ENCODE measurements at regions not wholly inside any gene's neighbourhood (a gene's known extent, or its start where the extent isn't known, plus 50 kb on each side); places are given as distances from the start of the nearest gene placed in this dataset.

DNA sequence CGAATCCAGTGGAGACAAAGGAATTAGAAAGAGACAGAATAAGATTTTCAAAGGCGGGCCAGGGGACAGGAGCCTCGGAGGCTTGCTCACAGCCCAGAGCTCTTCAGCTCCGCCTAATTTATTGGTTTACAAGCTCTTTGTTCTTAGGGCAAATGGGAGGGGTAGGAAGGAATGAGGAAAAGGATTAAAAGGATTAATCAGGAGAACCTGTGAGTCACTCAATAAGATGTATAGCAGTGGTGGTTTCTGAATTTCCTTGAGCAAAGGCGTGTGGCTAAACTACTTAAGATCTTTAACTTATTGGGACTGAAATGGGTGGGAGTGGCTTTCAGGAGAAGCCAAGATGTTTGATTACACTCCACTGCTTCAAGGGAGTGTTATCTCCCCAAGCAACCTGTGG lies 456.0 kb upstream of the SPANXN1 start:
- DNase-seq (ENCODE audit: low read depth, low spot score): no peak

DNA sequence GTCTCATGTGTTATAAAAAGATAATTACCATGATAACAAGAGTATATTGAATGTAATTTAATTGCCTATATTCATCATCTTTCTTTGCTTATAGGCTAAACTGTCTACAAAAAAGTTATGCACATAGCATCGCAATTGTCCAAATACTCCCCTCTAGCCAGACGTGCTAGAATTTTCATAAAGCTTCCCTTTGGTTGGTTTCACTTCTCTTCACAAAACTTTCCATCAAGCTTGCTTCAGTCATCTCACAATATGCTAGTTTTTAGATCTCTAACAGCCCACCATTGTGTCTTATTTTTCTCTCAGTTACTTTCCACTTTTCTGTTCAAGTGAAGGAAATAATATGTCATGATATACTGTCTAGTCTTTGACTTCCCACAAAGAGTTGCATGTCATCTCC lies 448.3 kb upstream of the SPANXN1 start:
- DNase-seq (ENCODE audit: low read depth, low spot score): no peak

GRCh38 chrX:144801786-144802185 lies 445.5 kb upstream of the SPANXN1 start:
- DNase-seq (ENCODE audit: low read depth, low spot score): no peak

GRCh38 chrX:144809025-144809424 lies 438.3 kb upstream of the SPANXN1 start:
- no peak for DNase-seq (ENCODE audit: low read depth, low spot score)

DNA sequence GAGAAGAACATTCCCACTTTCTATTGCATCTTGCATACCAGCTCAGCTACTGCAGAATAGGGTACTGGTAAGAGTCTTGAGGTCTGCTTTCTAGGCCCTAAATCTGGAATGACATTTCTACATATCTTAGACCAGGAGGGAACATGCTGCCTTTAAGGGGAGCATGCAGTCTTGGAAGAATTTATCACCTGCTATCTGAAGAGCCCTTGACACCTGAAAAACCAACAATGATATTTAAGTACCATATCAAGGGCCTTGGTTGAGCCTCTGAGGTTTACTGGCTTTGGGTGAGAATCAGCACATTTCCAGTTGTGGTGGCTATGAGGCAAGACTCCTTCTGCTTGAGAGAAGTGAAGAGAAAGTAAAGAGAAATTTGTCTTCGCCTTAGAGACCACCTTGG lies 436.8 kb upstream of the SPANXN1 start:
- no peak for DNase-seq (ENCODE audit: low read depth, low spot score)

DNA sequence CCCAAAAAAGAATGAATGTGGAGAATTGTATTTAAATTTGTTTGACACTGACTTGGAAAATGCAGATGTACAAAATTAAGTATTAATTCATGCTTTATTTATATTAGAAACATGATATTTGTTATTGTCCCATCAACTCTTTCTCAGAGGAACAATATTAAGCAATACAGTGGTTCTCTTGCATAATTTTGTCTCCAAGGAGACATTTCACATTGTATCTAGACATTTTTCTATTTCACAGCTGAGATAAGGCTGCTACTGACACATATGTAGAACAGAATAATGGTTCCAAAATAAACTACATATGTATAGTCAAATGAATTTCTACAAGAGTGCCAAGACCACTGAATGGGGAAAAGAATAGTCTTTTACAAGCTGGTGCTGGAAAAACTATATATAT lies 427.9 kb upstream of the SPANXN1 start:
- DNase-seq (ENCODE audit: low read depth, low spot score): no peak

DNA sequence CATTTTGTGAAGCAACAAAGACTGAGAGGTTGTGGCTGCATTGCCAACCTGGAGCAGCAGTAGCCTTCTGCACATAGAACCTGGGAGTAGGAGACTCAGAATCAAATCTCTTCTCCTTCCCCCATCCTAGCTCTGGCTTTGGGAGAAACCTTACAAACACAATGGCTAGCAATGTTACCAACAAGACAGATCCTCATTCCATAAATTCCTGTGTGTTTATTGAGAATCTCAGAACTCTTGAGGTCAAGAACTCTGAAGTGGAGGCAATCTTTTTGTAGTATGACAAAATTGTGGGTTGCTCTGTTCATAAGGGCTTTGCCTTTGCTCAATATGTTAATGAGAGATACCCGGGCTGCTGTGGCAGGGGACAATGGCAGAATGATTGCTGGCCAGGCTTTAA lies 406.7 kb upstream of the SPANXN1 start:
- no peak for DNase-seq (ENCODE audit: low read depth, low spot score)

DNA sequence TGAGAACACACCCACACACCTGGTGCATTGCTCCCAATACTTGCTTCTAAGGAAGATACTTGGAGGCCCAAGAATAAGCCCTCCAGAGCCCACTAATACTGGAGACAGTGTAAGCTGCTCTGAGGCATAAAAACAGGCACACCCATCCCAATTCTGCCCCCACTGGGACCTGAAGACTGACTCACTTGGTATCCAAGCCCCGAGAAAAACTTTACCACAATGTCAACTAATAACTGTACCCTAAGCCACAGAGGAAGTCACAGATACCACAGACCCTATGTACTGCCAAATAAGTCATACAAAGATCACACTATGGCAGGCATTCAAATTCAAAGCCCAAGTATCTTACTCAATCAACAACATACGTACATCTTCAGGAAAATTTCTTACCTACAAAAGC lies 398.2 kb upstream of the SPANXN1 start:
- no peak for DNase-seq (ENCODE audit: low read depth, low spot score)

GRCh38 chrX:144896323-144896722 lies 351.0 kb upstream of the SPANXN1 start:
- no peak for DNase-seq (ENCODE audit: low read depth, low spot score)

DNA sequence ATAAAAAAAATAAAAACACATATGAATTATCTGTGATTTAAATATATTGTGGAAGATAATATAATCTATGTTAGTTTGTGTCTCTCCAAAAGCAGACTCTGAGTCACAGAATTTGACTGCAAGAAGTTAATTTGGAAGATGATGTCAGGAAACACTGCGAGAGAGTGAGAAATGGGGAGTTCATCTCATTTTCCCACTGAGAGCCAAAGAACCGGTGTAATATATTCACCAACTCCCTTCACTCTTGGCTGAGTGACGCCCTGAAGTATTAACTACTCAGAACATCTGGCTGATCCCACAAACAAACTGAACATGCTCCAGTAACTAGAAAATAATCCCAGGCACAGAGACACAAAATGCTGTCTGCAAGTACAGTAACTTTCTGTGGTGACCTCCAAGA lies 345.8 kb upstream of the SPANXN1 start:
- no peak for DNase-seq (ENCODE audit: low read depth, low spot score)

DNA sequence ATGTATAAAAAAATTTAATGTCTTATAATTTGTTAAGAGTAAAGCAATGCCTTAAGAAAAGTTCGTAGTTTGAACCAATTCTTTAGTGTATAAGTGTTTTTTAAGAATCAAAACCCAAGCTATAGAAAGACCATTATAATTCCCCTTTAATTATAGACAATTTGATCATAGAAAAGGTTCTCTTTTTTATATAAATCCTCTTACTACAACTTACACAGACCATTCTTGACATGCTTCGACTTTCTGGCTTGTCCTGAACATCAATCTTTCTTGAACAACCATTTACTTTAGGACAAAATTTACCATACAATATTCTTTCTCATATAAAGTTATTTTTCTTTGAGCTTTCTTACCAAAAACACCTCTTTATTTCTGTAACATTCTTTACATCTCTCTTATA lies 330.5 kb upstream of the SPANXN1 start:
- DNase-seq (ENCODE audit: low read depth, low spot score): no peak

DNA sequence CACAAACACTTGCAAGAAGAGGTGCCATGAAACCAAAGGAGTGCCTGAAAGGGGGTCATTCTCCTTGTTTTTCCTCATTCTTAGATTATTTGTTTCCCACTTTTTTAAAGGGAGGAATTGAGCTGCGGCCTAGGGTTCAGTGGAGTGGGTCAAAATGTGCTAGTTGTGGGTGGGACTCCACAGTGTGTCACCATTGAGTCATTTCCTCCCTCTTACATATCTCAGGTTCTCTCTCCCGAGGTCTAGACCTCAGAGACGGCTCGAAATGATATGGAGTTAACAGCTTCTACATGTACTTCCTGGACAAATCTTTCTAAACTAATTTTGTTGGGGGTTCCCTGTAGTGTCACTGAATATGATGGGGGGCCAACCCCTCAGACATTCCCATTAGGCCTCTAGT lies 328.4 kb upstream of the SPANXN1 start:
- DNase-seq (ENCODE audit: low read depth, low spot score): no peak

DNA sequence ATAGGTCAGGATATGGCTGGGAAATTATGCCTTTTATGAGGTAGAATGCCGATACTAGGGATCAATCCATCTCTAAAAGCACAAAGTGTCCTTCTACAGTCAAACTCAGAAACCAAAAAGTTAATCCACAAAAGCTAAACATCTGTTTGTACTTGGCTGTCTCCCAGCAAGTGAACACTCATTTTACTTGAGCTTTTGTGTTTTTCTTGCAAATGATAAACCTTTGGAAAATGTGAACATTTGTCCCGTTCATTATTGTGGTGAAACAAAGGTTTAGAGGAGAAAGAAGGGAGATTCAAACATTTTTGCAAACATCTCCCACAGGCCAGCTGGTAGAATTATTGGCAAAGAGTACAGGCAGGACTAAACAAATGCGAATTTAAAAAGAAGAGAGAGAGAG lies 300.6 kb upstream of the SPANXN1 start:
- peak; percentile 6 for DNase-seq (ENCODE audit: low read depth, low spot score)

Data from brain pericyte (primary cell).